HG02885 (cell line): ENCODE measurements at regions not wholly inside any gene's neighbourhood (a gene's known extent, or its start where the extent isn't known, plus 50 kb on each side); places are given as distances from the start of the nearest gene placed in this dataset.
"Not testable (repeated sequence)": the region's sequence is repeated elsewhere in the genome, so short reads cannot be mapped to it uniquely, and the experiment has no call there.

Experiments
- ATAC-seq: cut with Tn5 transposase; IDR thresholded peaks from one replicate; pipeline ENCODE4 v1.9.1; 2021; ENCODE audit warnings: mild to moderate bottlenecking; ENCODE audit not compliant: unreplicated experiment, poor library complexity

DNA sequence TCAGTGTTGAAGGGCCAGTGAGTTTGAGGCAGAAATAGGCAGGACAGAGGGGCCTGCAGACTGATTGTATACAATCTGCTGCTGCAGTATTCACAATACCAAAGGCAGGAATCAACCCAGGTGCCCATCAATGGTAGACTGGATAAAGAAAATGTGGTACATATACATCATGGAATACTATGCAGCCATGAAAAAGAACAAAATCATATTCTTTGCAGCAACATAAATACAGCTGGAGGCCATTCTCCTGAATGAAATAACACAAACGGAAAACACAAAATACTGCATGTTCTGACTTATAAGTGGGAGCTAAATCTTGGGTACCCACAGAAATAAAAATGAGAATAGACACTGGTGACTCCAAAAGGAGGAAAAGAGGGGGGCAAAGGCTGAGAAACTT lies 485.1 kb downstream of the XYLT1 start:
- ATAC-seq, result no peak

GRCh38 chr16:16988963-16989362 lies 481.8 kb downstream of the XYLT1 start:
- no peak for ATAC-seq

DNA sequence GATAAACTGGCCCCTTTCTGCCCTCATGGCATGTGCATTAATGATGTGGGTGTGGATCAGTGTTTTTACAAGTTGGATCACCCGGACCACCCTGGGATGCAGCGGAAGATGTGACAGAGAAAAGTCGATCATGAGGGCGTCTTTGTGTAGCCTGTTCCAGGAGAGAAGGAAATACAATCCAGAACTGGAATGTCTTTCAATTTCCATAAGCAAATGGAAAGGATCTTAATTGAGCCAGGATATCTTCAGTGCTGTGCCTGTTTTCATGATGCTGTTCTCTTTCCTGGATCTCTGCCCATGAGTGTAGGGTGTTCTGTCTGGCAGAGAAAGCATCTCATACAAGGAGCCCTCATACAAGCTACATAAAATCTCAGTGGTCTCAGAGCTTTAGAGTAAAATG lies 481.4 kb downstream of the XYLT1 start:
- ATAC-seq, result no peak

GRCh38 chr16:16991711-16992110 lies 479.0 kb downstream of the XYLT1 start:
- no peak for ATAC-seq

GRCh38 chr16:16992975-16993765 lies 477.6 kb downstream of the XYLT1 start:
- no peak for ATAC-seq

GRCh38 chr16:16994831-16995230 lies 475.9 kb downstream of the XYLT1 start:
- no peak for ATAC-seq

GRCh38 chr16:16996827-16997226 lies 473.9 kb downstream of the XYLT1 start:
- no peak for ATAC-seq

GRCh38 chr16:16997349-16997748 lies 473.4 kb downstream of the XYLT1 start:
- ATAC-seq, result no peak

DNA sequence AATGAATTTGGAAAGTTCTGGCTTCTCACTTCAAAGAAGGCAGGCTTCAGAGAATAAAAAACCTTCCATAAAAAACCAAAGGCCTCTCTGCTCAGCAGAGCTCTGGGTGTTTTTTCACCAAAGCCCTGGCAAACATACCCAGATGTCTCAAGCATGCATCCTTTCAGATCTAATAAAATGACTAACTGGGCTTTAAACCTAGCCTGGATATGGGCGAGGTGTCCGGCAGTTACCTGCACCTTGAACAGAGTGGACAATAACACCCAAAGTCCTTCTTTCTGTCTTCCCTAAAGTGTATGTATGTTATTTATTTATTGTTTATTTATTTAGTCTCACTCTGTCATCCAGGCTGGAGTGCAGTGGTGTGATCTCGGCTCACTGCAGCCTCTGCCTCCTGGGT lies 469.3 kb downstream of the XYLT1 start:
- no peak for ATAC-seq

- ATAC-seq, result no peak
Measured at GRCh38 chr16:17002565-17002964, 468.2 kb downstream of the XYLT1 start.

- not testable (repeated sequence) for ATAC-seq
Measured at GRCh38 chr16:17005963-17006362, 464.8 kb downstream of the XYLT1 start.

- ATAC-seq, result no peak
Measured at GRCh38 chr16:17011712-17012111, 459.0 kb downstream of the XYLT1 start.

- no peak for ATAC-seq
Measured at GRCh38 chr16:17013038-17013437, 457.7 kb downstream of the XYLT1 start.

GRCh38 chr16:17014484-17015121 lies 456.2 kb downstream of the XYLT1 start:
- ATAC-seq, result no peak

DNA sequence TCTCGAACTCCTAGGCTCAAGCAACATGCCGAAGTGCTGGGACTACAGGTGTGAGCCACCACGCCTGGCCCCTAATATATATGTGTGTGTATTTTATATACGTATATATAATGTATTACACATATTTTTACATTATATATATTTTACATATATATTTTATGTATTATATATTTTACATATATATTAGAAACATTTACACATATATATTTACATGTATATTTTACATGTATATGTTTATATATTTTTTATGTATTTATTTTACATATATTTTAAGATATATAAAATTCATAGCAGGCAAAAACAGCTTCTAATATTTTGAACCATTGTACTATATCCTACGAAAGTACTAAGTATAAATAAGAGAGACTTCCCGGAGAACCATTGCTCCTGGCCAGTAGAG lies 455.1 kb downstream of the XYLT1 start:
- no peak for ATAC-seq

GRCh38 chr16:17017442-17017841 lies 453.3 kb downstream of the XYLT1 start:
- ATAC-seq, result no peak

- ATAC-seq, result no peak
Measured at GRCh38 chr16:17018585-17018939, 452.2 kb downstream of the XYLT1 start.

- ATAC-seq, result no peak
Measured at GRCh38 chr16:17019366-17019765, 451.4 kb downstream of the XYLT1 start.

DNA sequence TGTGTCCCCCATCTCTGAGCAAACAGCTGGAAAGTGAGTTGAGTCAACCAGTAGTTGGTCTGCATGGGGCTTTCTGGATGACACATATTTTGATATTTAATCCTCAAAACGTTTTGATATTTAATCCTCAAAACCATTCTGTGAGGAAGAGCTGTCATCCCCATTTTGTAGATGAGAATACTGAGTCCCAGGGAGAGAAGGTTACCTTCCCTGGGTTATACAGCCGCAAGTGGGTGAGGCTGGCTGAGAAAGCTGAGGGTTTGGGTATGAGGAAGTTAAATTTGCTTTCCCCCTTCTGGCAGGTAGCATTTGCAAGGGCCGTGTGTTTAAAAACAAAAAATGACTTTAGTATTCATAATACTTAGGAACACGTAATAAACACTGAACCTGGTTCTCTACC lies 447.2 kb downstream of the XYLT1 start:
- no peak for ATAC-seq

DNA sequence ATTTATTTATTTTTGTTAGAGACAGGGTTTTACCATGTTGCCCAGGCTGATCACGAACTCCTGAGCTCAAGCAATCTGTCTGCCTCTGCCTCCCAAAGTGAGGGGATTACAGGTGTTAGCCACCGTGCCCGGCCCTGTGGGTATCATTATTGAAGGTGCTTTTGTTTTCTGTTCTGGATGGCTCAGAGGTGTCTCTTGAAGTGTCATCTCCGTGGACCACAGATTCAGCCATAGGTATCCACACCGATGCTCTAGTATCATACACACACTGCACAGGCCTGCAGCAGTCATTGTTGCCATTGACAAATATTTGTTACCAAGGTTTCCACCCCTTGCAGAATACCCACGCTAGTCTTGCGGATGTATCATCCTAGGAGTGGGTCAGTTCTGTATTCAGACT lies 446.2 kb downstream of the XYLT1 start:
- ATAC-seq, result no peak

DNA sequence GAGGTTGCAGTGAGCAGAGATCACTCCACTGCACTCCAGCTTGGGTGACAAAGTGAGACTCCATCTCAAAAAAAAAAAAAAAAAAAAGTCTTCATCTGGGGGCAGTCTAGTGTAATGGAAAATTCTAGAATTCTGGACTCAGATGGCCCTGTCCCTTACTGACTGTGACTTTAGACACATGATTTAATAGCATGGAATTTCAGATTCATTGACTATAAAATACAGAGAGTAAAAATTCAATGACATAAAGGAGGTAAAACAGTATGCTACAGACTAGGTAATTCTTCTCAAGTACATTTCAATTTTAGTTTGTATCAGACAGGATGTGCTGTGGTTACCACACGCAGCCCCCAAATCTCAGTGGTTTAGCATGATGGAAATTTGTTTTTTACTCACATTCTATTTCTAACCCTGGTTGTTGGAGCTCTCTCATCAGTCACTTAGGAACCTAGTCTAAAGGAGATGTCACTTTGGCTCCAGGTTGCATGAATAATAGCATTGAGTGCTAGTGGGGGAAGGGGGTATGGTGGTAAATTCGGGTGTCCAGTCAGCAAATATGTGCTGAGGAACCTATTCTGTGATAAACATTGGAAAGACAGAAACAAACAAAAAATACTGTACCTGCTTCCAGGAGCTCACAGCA lies 444.0 kb downstream of the XYLT1 start:
- ATAC-seq, result peak; percentile 84
